Chondrocyte (in vitro differentiated cells): ENCODE measurements at regions not wholly inside any gene's neighbourhood (a gene's known extent, or its start where the extent isn't known, plus 50 kb on each side); places are given as distances from the start of the nearest gene placed in this dataset.

Source experiments
- DNase-seq: peaks from one replicate; pipeline ENCODE4 v3.0.0; 2021; ENCODE audit warnings: mixed read lengths, low spot score
- H3K27ac Mint-ChIP-seq: one replicate; pipeline ENCODE4 v1.8.0; 2021; ENCODE audit warnings: mild to moderate bottlenecking, moderate library complexity, mixed read lengths; ENCODE audit not compliant: unreplicated experiment
- H3K27me3 Mint-ChIP-seq: 2 replicates; pipeline ENCODE4 v1.8.0; 2021; ENCODE audit warnings: low read depth, mixed read lengths
- H3K36me3 Mint-ChIP-seq: 2 replicates; pipeline ENCODE4 v1.8.0; 2021; ENCODE audit warnings: low read depth, mixed read lengths
- H3K4me1 Mint-ChIP-seq: 2 replicates; pipeline ENCODE4 v1.8.0; 2021; ENCODE audit warnings: low read depth, mild to moderate bottlenecking, mixed read lengths
- H3K4me3 Mint-ChIP-seq: one replicate; pipeline ENCODE4 v1.8.0; 2021; ENCODE audit warnings: mild to moderate bottlenecking, moderate library complexity, mixed read lengths; ENCODE audit not compliant: unreplicated experiment
- H3K9me3 Mint-ChIP-seq: 2 replicates; pipeline ENCODE4 v1.8.0; 2021; ENCODE audit warnings: low read depth, mixed read lengths
- CTCF ChIP-seq: fragments of 200-600 bp; sonication (generic); IDR thresholded peaks from 2 replicates; pipeline ENCODE4 v1.5.0; 2021; ENCODE audit warnings: antibody characterized with exemption, mild to moderate bottlenecking, moderate library complexity

- Mint-ChIP-seq H3K4me1 (peaks cover 14% of the 10 kb centered on the region), H3K4me3 (no peak overlapping the region), H3K36me3 (no peaks in the 10 kb centered on the region), H3K27ac (no peak overlapping the region), H3K27me3 (no peaks in the 10 kb centered on the region), H3K9me3 (no peaks in the 10 kb centered on the region)
- TF ChIP-seq CTCF: no peak
- DNase-seq: no peak
Measured at GRCh38 chr1:81439046-81439823, 361.5 kb upstream of the ADGRL2 start.

GRCh38 chr1:81437649-81438048, 363.1 kb upstream of the ADGRL2 start:
- Mint-ChIP-seq H3K9me3 (no peaks in the 10 kb centered on the region), H3K36me3 (no peaks in the 10 kb centered on the region), H3K27ac (peak overlapping the region; percentile 34), H3K27me3 (no peaks in the 10 kb centered on the region), H3K4me1 (peaks cover 14% of the 10 kb centered on the region), H3K4me3 (no peak overlapping the region)
- no peak for DNase-seq
- no peak for TF ChIP-seq CTCF

GRCh38 chr1:81437213-81437612, 363.5 kb upstream of the ADGRL2 start:
- H3K4me1 Mint-ChIP-seq: peaks cover 14% of the 10 kb centered on the region
- H3K27ac Mint-ChIP-seq: peak overlapping the region; percentile 34
- H3K4me3 Mint-ChIP-seq: no peak overlapping the region
- no peaks in the 10 kb centered on the region for H3K36me3 Mint-ChIP-seq
- H3K27me3 Mint-ChIP-seq: no peaks in the 10 kb centered on the region
- TF ChIP-seq CTCF: no peak
- no peaks in the 10 kb centered on the region for H3K9me3 Mint-ChIP-seq
- no peak for DNase-seq

- no peak overlapping the region for H3K4me3 Mint-ChIP-seq
- H3K9me3 Mint-ChIP-seq: no peaks in the 10 kb centered on the region
- H3K27ac Mint-ChIP-seq: no peak overlapping the region
- no peak for DNase-seq
- no peaks in the 10 kb centered on the region for H3K36me3 Mint-ChIP-seq
- no peaks in the 10 kb centered on the region for H3K27me3 Mint-ChIP-seq
- peaks cover 19% of the 10 kb centered on the region for H3K4me1 Mint-ChIP-seq
- no peak for TF ChIP-seq CTCF
Measured at GRCh38 chr1:81435175-81435574, 365.6 kb upstream of the ADGRL2 start.

GRCh38 chr1:81433676-81434075, 367.1 kb upstream of the ADGRL2 start:
- peaks cover 19% of the 10 kb centered on the region for H3K4me1 Mint-ChIP-seq
- DNase-seq: no peak
- no peaks in the 10 kb centered on the region for H3K27me3 Mint-ChIP-seq
- no peaks in the 10 kb centered on the region for H3K9me3 Mint-ChIP-seq
- H3K27ac Mint-ChIP-seq: no peak overlapping the region
- no peaks in the 10 kb centered on the region for H3K36me3 Mint-ChIP-seq
- no peak for TF ChIP-seq CTCF
- H3K4me3 Mint-ChIP-seq: no peak overlapping the region
